Neuron (in vitro differentiated cells): ENCODE measurements at regions not wholly inside any gene's neighbourhood (a gene's known extent, or its start where the extent isn't known, plus 50 kb on each side); places are given as distances from the start of the nearest gene placed in this dataset.
"Not testable (repeated sequence)": the region's sequence is repeated elsewhere in the genome, so short reads cannot be mapped to it uniquely, and the experiment has no call there.

Experiments
- H2AFZ ChIP-seq: one replicate; pipeline ENCODE4 v1.6.1; 2013; ENCODE audit warnings: low read depth, mild to moderate bottlenecking, inconsistent platforms, low read length, moderate library complexity
- H3K27me3 ChIP-seq: one replicate; pipeline ENCODE4 v1.6.1; 2013; ENCODE audit warnings: low read length; ENCODE audit not compliant: insufficient read depth
- H3K36me3 ChIP-seq: one replicate; pipeline ENCODE4 v1.6.1; 2013; ENCODE audit warnings: low read length; ENCODE audit not compliant: insufficient read depth
- H3K4me1 ChIP-seq: one replicate; pipeline ENCODE4 v1.6.1; 2013; ENCODE audit warnings: low read length; ENCODE audit not compliant: insufficient read depth
- H3K4me3 ChIP-seq: 2 replicates; pipeline ENCODE4 v1.5.1; 2013; ENCODE audit warnings: mild to moderate bottlenecking, low read length, moderate library complexity
- H3K9me3 ChIP-seq: one replicate; pipeline ENCODE4 v1.6.1; 2013; ENCODE audit warnings: low read length

DNA sequence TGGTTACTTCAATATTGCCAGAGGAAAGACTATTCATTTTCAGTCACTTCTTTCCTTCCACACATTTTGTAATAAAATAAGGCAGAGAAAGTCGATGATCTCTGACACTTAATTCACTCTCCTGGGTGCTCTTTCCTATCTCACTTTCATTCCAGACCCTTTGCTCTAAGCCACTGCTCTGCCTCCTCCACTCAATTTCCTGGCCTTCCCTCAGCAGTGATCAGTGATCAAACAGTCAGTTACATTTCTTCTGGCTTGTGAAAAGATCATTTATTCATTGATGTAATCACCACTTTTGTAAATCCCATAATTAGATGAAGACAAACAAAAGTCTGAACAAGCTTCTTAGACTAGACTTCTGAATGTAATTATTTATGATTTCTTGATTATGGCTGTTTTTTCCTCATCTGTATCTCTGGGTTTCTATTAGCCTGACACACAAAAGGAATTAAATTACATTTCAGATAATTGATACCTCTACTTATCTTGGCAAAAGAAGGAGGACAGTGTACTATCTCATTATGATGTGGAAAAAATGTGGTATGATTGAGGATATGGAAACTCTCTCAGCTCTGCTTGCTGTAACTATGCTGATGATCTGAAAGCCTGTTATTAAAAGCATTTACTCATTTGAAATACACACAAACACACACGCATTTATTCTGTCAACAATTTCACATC is 1102.3 kb downstream of the GRM8 start:
- H3K4me3 ChIP-seq, result no peak overlapping the region
- H3K27me3 ChIP-seq, result no peaks in the 10 kb centered on the region
- no peak overlapping the region for H2AFZ ChIP-seq
- H3K9me3 ChIP-seq, result no peaks in the 10 kb centered on the region
- H3K36me3 ChIP-seq, result no peaks in the 10 kb centered on the region
- no peaks in the 10 kb centered on the region for H3K4me1 ChIP-seq

- Histone ChIP-seq H3K36me3 (no peaks in the 10 kb centered on the region), H3K9me3 (no peaks in the 10 kb centered on the region), H3K4me1 (no peaks in the 10 kb centered on the region), H3K27me3 (no peaks in the 10 kb centered on the region), H2AFZ (no peak overlapping the region), H3K4me3 (no peak overlapping the region)
Measured at GRCh38 chr7:126140858-126141466, 1111.8 kb downstream of the GRM8 start.

GRCh38 chr7:126119981-126120380 is 1132.8 kb downstream of the GRM8 start:
- no peaks in the 10 kb centered on the region for H3K27me3 ChIP-seq
- no peaks in the 10 kb centered on the region for H3K36me3 ChIP-seq
- no peak overlapping the region for H3K4me3 ChIP-seq
- no peaks in the 10 kb centered on the region for H3K4me1 ChIP-seq
- no peak overlapping the region for H2AFZ ChIP-seq
- peaks cover 3% of the 10 kb centered on the region for H3K9me3 ChIP-seq

DNA sequence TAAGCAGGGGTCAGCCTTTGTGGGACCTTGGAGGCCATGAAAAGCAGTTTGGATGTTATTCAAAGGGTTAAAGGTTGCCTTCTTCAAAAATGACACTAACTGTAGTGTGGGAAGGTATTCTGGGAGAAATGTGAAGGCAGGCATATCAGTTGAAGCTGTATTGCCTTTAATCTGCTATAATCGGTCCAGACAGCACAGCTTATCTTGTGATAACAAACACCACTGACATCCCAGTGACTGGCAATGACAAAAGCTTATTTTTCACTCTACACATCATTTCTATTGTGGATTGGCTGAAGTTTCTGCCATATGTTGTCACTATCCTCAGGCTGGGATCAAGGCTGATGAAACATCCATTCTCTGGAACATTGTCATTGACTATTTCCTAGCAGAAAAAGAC is 1149.2 kb downstream of the GRM8 start:
- Histone ChIP-seq H3K4me3 (no peak overlapping the region), H3K9me3 (no peaks in the 10 kb centered on the region), H2AFZ (no peak overlapping the region), H3K36me3 (no peaks in the 10 kb centered on the region), H3K4me1 (no peaks in the 10 kb centered on the region), H3K27me3 (no peaks in the 10 kb centered on the region)

DNA sequence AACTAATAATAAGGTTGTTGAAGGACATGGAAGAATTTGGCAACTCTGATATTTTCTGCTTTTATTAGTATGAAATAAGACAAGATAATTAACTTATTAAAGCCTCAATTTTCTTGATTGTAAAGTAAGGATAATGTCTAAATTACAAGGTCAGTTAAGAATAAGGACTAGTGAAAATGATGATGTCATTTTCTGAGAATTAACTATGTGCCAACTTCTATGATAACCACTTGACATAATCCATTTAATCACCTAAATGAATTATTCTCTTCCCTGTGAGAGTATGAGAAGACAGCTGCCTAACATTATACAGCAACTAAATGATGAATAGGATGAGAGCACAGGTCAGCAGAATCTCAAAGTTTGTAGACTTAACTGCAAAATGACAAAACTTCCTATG is 1153.4 kb upstream of the POT1 start:
- Histone ChIP-seq H3K36me3 (no peaks in the 10 kb centered on the region), H2AFZ (no peak overlapping the region), H3K4me3 (no peak overlapping the region), H3K4me1 (no peaks in the 10 kb centered on the region), H3K9me3 (no peaks in the 10 kb centered on the region), H3K27me3 (no peaks in the 10 kb centered on the region)

DNA sequence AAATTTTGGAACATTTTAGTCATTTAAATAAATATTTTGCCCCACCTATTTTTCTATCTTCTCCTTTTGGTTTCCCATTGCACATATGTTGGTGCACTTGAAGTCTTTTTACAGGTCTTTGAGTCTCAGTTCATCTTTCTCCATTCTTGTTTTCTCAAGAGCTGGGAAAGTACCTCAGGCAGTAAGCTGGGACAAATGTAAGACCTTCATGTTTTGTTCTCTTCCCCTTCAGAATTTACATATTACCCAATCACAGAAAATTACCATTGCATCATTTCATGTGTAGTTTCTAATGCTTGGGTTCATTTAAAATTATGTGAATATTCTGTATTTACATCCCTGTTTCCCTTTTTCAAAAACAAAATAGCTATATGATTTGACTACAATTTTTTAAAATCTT is 1150.0 kb upstream of the POT1 start:
- no peak overlapping the region for H2AFZ ChIP-seq
- no peaks in the 10 kb centered on the region for H3K36me3 ChIP-seq
- H3K4me3 ChIP-seq, result no peak overlapping the region
- no peaks in the 10 kb centered on the region for H3K27me3 ChIP-seq
- H3K4me1 ChIP-seq, result no peaks in the 10 kb centered on the region
- H3K9me3 ChIP-seq, result no peaks in the 10 kb centered on the region

- Histone ChIP-seq H3K27me3 (no peaks in the 10 kb centered on the region), H3K4me1 (no peaks in the 10 kb centered on the region), H3K9me3 (no peaks in the 10 kb centered on the region), H2AFZ (no peak overlapping the region), H3K4me3 (no peak overlapping the region), H3K36me3 (no peaks in the 10 kb centered on the region)
Measured at GRCh38 chr7:126079151-126079550, 1149.5 kb upstream of the POT1 start.

GRCh38 chr7:126065766-126066165 is 1136.1 kb upstream of the POT1 start:
- no peaks in the 10 kb centered on the region for H3K36me3 ChIP-seq
- H3K4me1 ChIP-seq, result no peaks in the 10 kb centered on the region
- no peaks in the 10 kb centered on the region for H3K27me3 ChIP-seq
- H3K4me3 ChIP-seq, result no peak overlapping the region
- H3K9me3 ChIP-seq, result no peaks in the 10 kb centered on the region
- no peak overlapping the region for H2AFZ ChIP-seq

DNA sequence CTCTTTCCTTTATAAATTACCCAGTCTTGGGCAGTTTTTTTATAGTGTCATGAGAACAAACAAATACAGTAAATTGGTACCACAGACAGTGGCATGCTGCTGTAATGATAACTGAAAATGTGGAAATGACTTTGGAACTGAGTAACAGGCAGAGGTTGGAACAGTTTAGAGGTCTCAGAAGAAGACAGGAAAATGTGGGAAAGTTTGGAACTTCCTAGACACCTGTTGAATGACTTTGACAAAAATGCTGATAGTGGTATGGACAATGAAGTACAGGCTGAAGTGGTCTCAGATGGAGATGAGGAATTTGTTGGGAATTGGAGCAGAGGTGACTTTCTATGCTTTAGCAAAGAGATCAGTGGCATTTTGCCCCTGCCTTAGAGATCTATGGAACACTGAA is 1128.4 kb upstream of the POT1 start:
- Histone ChIP-seq H3K4me1 (no peaks in the 10 kb centered on the region), H3K27me3 (no peaks in the 10 kb centered on the region), H3K9me3 (peaks cover 2% of the 10 kb centered on the region), H3K4me3 (no peak overlapping the region), H2AFZ (no peak overlapping the region), H3K36me3 (no peaks in the 10 kb centered on the region)

GRCh38 chr7:126056613-126057012 is 1127.0 kb upstream of the POT1 start:
- H3K27me3 ChIP-seq, H3K9me3 ChIP-seq, H3K36me3 ChIP-seq, H3K4me3 ChIP-seq, H3K4me1 ChIP-seq, H2AFZ ChIP-seq: not testable (repeated sequence)

GRCh38 chr7:126052229-126052628 is 1122.6 kb upstream of the POT1 start:
- Histone ChIP-seq H3K9me3 (no peaks in the 10 kb centered on the region), H3K4me3 (no peak overlapping the region), H3K27me3 (no peaks in the 10 kb centered on the region), H3K36me3 (no peaks in the 10 kb centered on the region), H2AFZ (no peak overlapping the region), H3K4me1 (no peaks in the 10 kb centered on the region)

DNA sequence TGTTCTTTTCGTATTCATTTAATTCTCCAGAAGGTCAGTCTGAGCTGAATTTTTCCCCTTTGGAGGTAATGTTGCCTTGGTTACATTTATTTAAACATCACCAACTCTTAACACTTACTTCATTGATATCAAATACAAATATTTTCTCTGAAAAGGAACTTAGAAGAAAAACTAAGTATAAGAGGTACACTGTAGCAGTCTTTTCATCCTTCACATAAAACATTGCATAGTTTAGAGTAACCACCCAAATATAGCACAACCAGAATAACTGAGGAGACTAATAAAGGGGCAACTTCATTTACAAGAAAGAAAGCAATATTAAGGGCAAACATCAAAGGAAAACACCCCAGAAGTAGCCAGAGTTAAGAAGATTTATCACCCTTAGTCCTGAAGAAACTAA is 1115.0 kb upstream of the POT1 start:
- H2AFZ ChIP-seq, result no peak overlapping the region
- peaks cover 19% of the 10 kb centered on the region for H3K4me1 ChIP-seq
- H3K27me3 ChIP-seq, result no peaks in the 10 kb centered on the region
- H3K4me3 ChIP-seq, result no peak overlapping the region
- peaks cover 6% of the 10 kb centered on the region for H3K9me3 ChIP-seq
- no peaks in the 10 kb centered on the region for H3K36me3 ChIP-seq

DNA sequence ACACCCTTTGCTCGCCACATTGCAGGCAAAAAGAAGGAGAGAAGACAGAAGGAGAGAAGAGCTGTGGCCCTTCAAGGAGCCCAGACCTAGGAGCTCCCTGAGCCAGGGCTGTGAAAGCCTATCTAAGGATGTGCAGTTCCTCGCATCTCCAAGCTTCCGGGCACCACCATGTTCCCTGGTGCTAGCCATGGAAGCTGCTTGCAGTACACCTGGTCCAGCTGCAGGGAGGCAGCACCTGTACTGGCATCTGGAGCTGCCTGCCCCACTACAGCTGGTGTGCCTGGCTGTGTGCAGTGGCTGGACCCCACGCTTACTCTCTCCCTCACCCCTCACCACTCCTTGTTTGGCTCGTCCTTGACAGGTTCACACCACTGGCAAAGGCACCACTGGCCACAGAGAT is 1111.8 kb upstream of the POT1 start:
- Histone ChIP-seq H3K4me3 (no peak overlapping the region), H2AFZ (no peak overlapping the region), H3K9me3 (peaks cover 6% of the 10 kb centered on the region), H3K27me3 (no peaks in the 10 kb centered on the region), H3K4me1 (peaks cover 19% of the 10 kb centered on the region), H3K36me3 (no peaks in the 10 kb centered on the region)
